SK-N-SH treated with all-trans-retinoic acid at 6 μM for 48 hours (cell line): ENCODE measurements at regions not wholly inside any gene's neighbourhood (a gene's known extent, or its start where the extent isn't known, plus 50 kb on each side); places are given as distances from the start of the nearest gene placed in this dataset.

Experiments
- ATAC-seq: fragments of 200-7000 bp; cut with Tn5 transposase; 3 replicates; pipeline ENCODE4 v1.9.1; 2020; ENCODE audit warnings: mild to moderate bottlenecking, moderate library complexity
- ARNTL ChIP-seq: fragments of 450-650 bp; formaldehyde crosslinking; IDR thresholded peaks from 2 replicates; pipeline ENCODE4 v1.5.0; 2020; ENCODE audit warnings: low read depth, mild to moderate bottlenecking, moderate library complexity, borderline replicate concordance
- BACH2 ChIP-seq: fragments of 250-450 bp; sonication (Bioruptor Pico); IDR thresholded peaks from 2 replicates; pipeline ENCODE4 v1.9.0; 2021; ENCODE audit warnings: mild to moderate bottlenecking, borderline replicate concordance
- CSDC2 ChIP-seq: fragments of 250-450 bp; sonication (Bioruptor Pico); IDR thresholded peaks from 2 replicates; pipeline ENCODE4 v1.5.0; 2020; ENCODE audit warnings: mild to moderate bottlenecking, moderate library complexity
- GLIS3 ChIP-seq: fragments of 250-450 bp; sonication (Bioruptor Pico); IDR thresholded peaks from 2 replicates; pipeline ENCODE4 v1.5.0; 2020; ENCODE audit warnings: mild to moderate bottlenecking, moderate library complexity
- ISL1 ChIP-seq: fragments of 250-450 bp; sonication (Bioruptor Pico); IDR thresholded peaks from 2 replicates; pipeline ENCODE4 v2.1.2; 2022; ENCODE audit warnings: mild to moderate bottlenecking, moderate library complexity
- OSR1 ChIP-seq: fragments of 250-450 bp; sonication (Bioruptor Pico); IDR thresholded peaks from 2 replicates; pipeline ENCODE4 v1.8.0; 2022; ENCODE audit warnings: moderate library complexity, mild to moderate bottlenecking, inconsistent platforms
- POU6F1 ChIP-seq: fragments of 250-450 bp; sonication (Bioruptor Pico); IDR thresholded peaks from 2 replicates; pipeline ENCODE4 v1.8.0; 2021; ENCODE audit warnings: low read depth, mild to moderate bottlenecking, moderate library complexity, borderline replicate concordance
- RARB ChIP-seq: fragments of 250-450 bp; sonication (Bioruptor Pico); IDR thresholded peaks from 2 replicates; pipeline ENCODE4 v1.8.0; 2021; ENCODE audit warnings: mild to moderate bottlenecking, moderate library complexity
- SNAI2 ChIP-seq: fragments of 250-450 bp; sonication (Bioruptor Pico); IDR thresholded peaks from 2 replicates; pipeline ENCODE4 v1.5.0; 2020; ENCODE audit warnings: mild to moderate bottlenecking, moderate library complexity
- TCF4 ChIP-seq: fragments of 250-450 bp; sonication (Bioruptor Pico); IDR thresholded peaks from 2 replicates; pipeline ENCODE4 v1.8.0; 2021; ENCODE audit warnings: mild to moderate bottlenecking, moderate library complexity, borderline replicate concordance
- TOX ChIP-seq: fragments of 250-450 bp; sonication (Bioruptor Pico); IDR thresholded peaks from 2 replicates; pipeline ENCODE4 v1.8.0; 2021; ENCODE audit warnings: mild to moderate bottlenecking, moderate library complexity, borderline replicate concordance
- ZC3H10 ChIP-seq: fragments of 250-450 bp; sonication (Bioruptor Pico); IDR thresholded peaks from 2 replicates; pipeline ENCODE4 v1.5.1; 2021; ENCODE audit warnings: mild to moderate bottlenecking, moderate library complexity
- ZFP3 ChIP-seq: fragments of 250-450 bp; sonication (Bioruptor Pico); IDR thresholded peaks from 2 replicates; pipeline ENCODE4 v1.5.0; 2020; ENCODE audit warnings: mild to moderate bottlenecking, moderate library complexity
- ZFP30 ChIP-seq: fragments of 450-650 bp; formaldehyde crosslinking; IDR thresholded peaks from 2 replicates; pipeline ENCODE4 v1.5.0; 2022; ENCODE audit warnings: mild to moderate bottlenecking, moderate library complexity
- ZNF565 ChIP-seq: fragments of 450-650 bp; formaldehyde crosslinking; conservative IDR thresholded peaks from 2 replicates; pipeline ENCODE4 v1.5.0; 2020; ENCODE audit warnings: low read depth, mild to moderate bottlenecking, moderate library complexity
- ZNF70 ChIP-seq: fragments of 450-650 bp; formaldehyde crosslinking; IDR thresholded peaks from 2 replicates; pipeline ENCODE4 v1.5.0; 2020; ENCODE audit warnings: mild to moderate bottlenecking, moderate library complexity
- ZNF8 ChIP-seq: fragments of 450-650 bp; formaldehyde crosslinking; IDR thresholded peaks from 2 replicates; pipeline ENCODE4 v1.5.0; 2020; ENCODE audit warnings: mild to moderate bottlenecking, moderate library complexity
- TF ChIP-seq, protein P1 (sequence below): fragments of 250-450 bp; sonication (Bioruptor Pico); IDR thresholded peaks from 2 replicates; pipeline ENCODE4 v1.8.0; 2020; ENCODE audit warnings: mild to moderate bottlenecking, moderate library complexity, borderline replicate concordance
- TF ChIP-seq, protein P2 (sequence below): fragments of 250-450 bp; sonication (Bioruptor Pico); IDR thresholded peaks from 2 replicates; pipeline ENCODE4 v1.5.1; 2020; ENCODE audit warnings: low read depth, mild to moderate bottlenecking, moderate library complexity
- TF ChIP-seq, protein P3 (sequence below): fragments of 250-450 bp; sonication (Bioruptor Pico); IDR thresholded peaks from 2 replicates; pipeline ENCODE4 v1.5.0; 2020; ENCODE audit warnings: mild to moderate bottlenecking, moderate library complexity
- TF ChIP-seq, protein P4 (sequence below): fragments of 250-450 bp; sonication (Bioruptor Pico); IDR thresholded peaks from 2 replicates; pipeline ENCODE4 v1.5.1; 2021; ENCODE audit warnings: mild to moderate bottlenecking, moderate library complexity

GRCh38 chr18:60215432-60215831 is 157.1 kb downstream of the MC4R start:
- TF ChIP-seq, protein P1, sequence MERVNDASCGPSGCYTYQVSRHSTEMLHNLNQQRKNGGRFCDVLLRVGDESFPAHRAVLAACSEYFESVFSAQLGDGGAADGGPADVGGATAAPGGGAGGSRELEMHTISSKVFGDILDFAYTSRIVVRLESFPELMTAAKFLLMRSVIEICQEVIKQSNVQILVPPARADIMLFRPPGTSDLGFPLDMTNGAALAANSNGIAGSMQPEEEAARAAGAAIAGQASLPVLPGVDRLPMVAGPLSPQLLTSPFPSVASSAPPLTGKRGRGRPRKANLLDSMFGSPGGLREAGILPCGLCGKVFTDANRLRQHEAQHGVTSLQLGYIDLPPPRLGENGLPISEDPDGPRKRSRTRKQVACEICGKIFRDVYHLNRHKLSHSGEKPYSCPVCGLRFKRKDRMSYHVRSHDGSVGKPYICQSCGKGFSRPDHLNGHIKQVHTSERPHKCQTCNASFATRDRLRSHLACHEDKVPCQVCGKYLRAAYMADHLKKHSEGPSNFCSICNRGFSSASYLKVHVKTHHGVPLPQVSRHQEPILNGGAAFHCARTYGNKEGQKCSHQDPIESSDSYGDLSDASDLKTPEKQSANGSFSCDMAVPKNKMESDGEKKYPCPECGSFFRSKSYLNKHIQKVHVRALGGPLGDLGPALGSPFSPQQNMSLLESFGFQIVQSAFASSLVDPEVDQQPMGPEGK (CRISPR knock-in tag) = no peak
- TF ChIP-seq POU6F1 (no peak), ARNTL (CRISPR knock-in tag) (no peak), TOX (CRISPR knock-in tag) (no peak), BACH2 (CRISPR knock-in tag) (no peak), GLIS3 (no peak), ISL1 (CRISPR knock-in tag) (no peak), RARB (no peak), SNAI2 (CRISPR knock-in tag) (no peak), TCF4 (CRISPR knock-in tag) (no peak), ZC3H10 (CRISPR knock-in tag) (no peak), ZFP30 (no peak), OSR1 (CRISPR knock-in tag) (no peak), ZNF565 (no peak), ZNF8 (CRISPR knock-in tag) (no peak), ZFP3 (CRISPR knock-in tag) (no peak), ZNF70 (CRISPR knock-in tag) (no peak)
- TF ChIP-seq, protein P2, sequence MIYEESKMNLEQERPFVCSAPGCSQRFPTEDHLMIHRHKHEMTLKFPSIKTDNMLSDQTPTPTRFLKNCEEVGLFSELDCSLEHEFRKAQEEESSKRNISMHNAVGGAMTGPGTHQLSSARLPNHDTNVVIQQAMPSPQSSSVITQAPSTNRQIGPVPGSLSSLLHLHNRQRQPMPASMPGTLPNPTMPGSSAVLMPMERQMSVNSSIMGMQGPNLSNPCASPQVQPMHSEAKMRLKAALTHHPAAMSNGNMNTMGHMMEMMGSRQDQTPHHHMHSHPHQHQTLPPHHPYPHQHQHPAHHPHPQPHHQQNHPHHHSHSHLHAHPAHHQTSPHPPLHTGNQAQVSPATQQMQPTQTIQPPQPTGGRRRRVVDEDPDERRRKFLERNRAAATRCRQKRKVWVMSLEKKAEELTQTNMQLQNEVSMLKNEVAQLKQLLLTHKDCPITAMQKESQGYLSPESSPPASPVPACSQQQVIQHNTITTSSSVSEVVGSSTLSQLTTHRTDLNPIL = no peak
- TF ChIP-seq, protein P3, sequence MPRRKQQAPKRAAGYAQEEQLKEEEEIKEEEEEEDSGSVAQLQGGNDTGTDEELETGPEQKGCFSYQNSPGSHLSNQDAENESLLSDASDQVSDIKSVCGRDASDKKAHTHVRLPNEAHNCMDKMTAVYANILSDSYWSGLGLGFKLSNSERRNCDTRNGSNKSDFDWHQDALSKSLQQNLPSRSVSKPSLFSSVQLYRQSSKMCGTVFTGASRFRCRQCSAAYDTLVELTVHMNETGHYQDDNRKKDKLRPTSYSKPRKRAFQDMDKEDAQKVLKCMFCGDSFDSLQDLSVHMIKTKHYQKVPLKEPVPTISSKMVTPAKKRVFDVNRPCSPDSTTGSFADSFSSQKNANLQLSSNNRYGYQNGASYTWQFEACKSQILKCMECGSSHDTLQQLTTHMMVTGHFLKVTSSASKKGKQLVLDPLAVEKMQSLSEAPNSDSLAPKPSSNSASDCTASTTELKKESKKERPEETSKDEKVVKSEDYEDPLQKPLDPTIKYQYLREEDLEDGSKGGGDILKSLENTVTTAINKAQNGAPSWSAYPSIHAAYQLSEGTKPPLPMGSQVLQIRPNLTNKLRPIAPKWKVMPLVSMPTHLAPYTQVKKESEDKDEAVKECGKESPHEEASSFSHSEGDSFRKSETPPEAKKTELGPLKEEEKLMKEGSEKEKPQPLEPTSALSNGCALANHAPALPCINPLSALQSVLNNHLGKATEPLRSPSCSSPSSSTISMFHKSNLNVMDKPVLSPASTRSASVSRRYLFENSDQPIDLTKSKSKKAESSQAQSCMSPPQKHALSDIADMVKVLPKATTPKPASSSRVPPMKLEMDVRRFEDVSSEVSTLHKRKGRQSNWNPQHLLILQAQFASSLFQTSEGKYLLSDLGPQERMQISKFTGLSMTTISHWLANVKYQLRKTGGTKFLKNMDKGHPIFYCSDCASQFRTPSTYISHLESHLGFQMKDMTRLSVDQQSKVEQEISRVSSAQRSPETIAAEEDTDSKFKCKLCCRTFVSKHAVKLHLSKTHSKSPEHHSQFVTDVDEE = no peak
- TF ChIP-seq, protein P4, sequence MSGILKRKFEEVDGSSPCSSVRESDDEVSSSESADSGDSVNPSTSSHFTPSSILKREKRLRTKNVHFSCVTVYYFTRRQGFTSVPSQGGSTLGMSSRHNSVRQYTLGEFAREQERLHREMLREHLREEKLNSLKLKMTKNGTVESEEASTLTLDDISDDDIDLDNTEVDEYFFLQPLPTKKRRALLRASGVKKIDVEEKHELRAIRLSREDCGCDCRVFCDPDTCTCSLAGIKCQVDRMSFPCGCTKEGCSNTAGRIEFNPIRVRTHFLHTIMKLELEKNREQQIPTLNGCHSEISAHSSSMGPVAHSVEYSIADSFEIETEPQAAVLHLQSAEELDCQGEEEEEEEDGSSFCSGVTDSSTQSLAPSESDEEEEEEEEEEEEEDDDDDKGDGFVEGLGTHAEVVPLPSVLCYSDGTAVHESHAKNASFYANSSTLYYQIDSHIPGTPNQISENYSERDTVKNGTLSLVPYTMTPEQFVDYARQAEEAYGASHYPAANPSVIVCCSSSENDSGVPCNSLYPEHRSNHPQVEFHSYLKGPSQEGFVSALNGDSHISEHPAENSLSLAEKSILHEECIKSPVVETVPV (CRISPR knock-in tag) = no peak
- ATAC-seq = no peak

- TF ChIP-seq ZC3H10 (CRISPR knock-in tag) (no peak), ARNTL (CRISPR knock-in tag) (no peak), ZNF565 (no peak), CSDC2 (no peak), ZFP30 (no peak), SNAI2 (CRISPR knock-in tag) (no peak)
- no peak for ATAC-seq
These were observed 163.5 kb downstream of the MC4R start for GRCh38 chr18:60209042-60209441.

DNA sequence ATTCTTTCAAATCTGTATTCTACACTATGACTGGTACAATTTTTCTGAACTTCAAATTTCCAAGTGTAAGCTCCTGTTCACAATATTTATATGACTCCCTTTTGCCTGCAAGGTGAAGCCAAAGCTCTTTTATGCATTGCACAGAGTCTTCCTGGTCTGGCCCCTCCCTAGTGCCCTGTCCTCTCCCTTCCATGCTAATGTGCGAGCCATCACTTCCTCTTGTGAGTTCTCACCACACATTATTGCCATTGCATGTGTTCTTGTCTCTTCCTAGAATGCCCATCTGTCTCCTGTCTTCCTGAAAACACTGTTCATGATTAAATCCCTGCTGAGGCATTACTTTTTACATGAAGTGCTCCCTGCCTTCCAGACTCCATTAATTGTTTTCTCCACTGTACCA is 169.9 kb downstream of the MC4R start:
- no peak for TF ChIP-seq ZNF70 (CRISPR knock-in tag)
- TF ChIP-seq CSDC2 = no peak
- TF ChIP-seq ZC3H10 (CRISPR knock-in tag) = no peak
- TF ChIP-seq ZNF8 (CRISPR knock-in tag) = no peak
- no peak for TF ChIP-seq ZNF565
- TF ChIP-seq, protein P3 = no peak
- no peak for ATAC-seq
